ENCODE measurements at regions not wholly inside any gene's neighbourhood (a gene's known extent, or its start where the extent isn't known, plus 50 kb on each side); places are given as distances from the start of the nearest gene placed in this dataset.

GRCh38 chr1:18546026-18546425 is 65.3 kb downstream of the KLHDC7A start:
- no peak for TF ChIP-seq CTCF (conservative IDR thresholded peaks at IDR 0.05; ENCODE audit: low read depth, low read length)
- no peak for TF ChIP-seq EZH2 (IDR thresholded peaks at IDR 0.05; ENCODE audit: borderline replicate concordance, low read depth, low read length, poor library complexity, severe bottlenecking)
